ENCODE measurements at regions not wholly inside any gene's neighbourhood (a gene's known extent, or its start where the extent isn't known, plus 50 kb on each side); places are given as distances from the start of the nearest gene placed in this dataset.

DNA sequence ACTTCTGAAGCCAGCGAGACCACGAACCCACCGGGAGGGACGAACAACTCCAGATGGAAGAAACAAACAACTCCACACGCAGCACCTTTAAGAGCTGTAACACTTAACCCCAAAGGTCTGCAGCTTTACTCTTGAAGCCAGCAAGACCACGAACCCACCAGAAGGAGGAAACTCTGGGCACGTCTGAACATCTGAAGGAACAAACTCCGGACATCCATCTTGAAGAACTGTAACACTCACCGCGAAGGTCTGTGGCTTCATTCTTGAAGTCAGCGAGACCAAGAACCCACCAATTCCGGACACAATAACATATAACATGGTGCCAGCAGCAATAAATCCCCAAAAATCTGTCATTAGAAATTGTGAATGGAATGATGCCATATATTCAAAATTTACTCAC, 180.9 kb downstream of the TLE1 start:
- TF ChIP-seq, protein P1, sequence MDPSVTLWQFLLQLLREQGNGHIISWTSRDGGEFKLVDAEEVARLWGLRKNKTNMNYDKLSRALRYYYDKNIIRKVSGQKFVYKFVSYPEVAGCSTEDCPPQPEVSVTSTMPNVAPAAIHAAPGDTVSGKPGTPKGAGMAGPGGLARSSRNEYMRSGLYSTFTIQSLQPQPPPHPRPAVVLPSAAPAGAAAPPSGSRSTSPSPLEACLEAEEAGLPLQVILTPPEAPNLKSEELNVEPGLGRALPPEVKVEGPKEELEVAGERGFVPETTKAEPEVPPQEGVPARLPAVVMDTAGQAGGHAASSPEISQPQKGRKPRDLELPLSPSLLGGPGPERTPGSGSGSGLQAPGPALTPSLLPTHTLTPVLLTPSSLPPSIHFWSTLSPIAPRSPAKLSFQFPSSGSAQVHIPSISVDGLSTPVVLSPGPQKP (IDR thresholded peaks at IDR 0.05; ENCODE audit: low read depth, low read length), result no peak
- no peak for TF ChIP-seq SRF (IDR thresholded peaks at IDR 0.05; ENCODE audit: low read depth in 2 of 2, low read length in 2 of 2)
- TF ChIP-seq, protein P2, sequence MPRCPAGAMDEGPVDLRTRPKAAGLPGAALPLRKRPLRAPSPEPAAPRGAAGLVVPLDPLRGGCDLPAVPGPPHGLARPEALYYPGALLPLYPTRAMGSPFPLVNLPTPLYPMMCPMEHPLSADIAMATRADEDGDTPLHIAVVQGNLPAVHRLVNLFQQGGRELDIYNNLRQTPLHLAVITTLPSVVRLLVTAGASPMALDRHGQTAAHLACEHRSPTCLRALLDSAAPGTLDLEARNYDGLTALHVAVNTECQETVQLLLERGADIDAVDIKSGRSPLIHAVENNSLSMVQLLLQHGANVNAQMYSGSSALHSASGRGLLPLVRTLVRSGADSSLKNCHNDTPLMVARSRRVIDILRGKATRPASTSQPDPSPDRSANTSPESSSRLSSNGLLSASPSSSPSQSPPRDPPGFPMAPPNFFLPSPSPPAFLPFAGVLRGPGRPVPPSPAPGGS (IDR thresholded peaks at IDR 0.05; ENCODE audit: borderline replicate concordance, insufficient read depth, low read depth, low read length, poor library complexity, severe bottlenecking), result no peak

Data from GM12878 (cell line).